Renal pelvis (tissue), 1 donor: ENCODE measurements at regions not wholly inside any gene's neighbourhood (a gene's known extent, or its start where the extent isn't known, plus 50 kb on each side); places are given as distances from the start of the nearest gene placed in this dataset.
"Not testable (repeated sequence)": the region's sequence is repeated elsewhere in the genome, so short reads cannot be mapped to it uniquely, and the experiment has no call there.

ENCODE experiments used
- DNase-seq: peaks from one replicate; pipeline ENCODE4 v3.0.0-alpha.2; 2013

DNA sequence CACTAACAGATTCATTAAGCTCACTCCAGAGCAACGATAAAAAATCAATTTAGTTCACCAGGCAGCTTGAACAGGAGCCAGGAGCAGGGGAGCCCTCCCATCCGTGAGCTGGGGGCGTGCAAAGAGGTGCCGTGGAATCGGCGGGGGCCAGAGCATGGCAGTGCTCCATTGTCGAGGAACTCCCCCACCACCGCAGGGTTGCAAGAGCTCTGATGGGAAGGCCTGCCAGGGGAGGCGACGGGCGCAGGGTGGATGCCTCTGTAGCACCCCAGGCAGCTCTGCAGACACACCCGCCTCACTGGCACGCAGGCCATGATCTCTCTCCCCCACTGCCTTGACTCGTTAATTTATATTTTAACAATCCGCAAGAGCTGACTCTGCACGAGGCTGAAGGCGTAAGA lies 433.2 kb downstream of the MIAT start:
- DNase-seq = no peak

DNA sequence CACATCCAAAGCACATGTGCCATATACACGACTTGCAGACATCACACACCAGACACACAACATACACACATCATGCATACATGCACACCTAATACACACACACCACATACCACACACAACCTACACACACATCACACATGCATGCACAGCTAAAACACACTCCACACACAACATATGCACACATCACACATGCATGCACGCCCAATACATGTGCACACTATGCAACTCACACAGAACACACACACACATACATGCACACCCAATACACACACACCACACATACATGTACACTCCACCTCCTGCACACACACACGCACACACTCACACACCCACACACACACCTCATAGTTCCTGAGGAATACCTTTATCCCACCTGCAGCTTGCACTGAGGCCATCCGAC lies 436.0 kb downstream of the MIAT start:
- no peak for DNase-seq

DNA sequence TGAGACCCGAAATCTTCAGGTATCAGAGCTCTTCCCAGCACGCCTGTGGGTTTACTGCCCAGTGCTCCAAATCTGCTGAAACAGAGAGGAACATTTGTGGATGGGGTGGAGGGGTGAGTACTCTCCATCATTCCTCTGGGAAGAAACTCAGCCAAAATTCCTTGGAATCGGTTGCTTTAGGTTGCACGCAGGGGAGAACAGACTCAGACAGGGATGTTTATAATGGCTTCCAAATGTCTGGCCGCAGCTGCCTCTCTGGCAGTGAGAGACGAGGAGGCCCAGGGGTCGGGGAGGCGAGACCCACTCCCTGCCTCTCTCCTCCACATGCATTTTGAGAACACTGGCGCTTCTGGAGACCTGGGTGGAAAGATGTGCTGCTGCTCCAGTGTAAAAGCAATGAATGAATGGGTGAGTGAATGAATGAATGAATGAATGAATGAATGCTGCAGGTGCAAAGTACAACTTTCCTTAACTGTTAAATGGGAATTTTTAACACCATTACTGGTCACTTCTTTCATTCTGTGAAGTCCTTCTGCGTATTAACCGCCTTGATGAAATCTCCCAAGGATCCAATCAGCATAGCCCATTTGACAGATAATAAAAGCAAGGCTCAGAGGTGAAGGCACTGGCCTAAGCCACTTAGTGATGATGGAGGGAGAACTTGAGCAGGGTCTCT lies 437.4 kb downstream of the MIAT start:
- no peak for DNase-seq

DNA sequence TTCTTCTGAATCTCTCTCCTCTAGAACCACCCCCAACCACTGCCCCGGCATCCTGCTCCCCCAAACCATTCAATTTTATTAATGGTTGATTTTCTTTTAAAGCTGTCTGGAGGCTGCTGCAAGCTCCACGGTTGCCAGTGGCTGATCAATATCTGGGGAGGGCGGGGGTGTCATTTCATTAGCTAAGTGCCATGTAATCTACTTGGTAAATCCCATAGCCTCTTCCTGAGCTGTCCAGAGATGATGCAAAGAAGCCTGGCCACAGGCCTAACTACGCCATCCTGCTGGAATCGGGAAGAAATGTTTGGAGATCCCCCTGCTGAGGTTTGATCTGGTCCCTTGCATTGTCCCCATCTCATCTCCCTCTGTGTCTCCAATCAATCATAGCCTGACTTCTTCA lies 440.1 kb downstream of the MIAT start:
- DNase-seq = no peak

DNA sequence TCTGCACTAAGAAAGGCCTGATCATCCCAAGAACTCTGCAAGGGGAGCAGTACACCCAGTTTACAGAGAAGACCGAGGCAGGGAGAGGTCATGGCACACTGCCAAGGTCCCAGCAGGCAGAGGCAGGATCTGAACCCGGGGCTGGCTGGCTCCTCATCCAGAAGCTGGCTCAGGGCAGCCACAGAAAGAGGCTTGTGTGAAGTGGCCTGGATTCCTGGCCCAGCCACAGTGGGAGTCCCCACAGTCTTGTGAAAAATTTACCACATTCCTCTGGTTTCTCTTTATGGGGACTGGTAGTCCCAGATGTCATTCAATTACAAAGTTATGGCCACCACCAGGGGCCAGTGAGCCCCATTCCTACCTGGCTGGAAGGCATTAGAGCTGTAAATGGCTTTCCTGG lies 440.5 kb downstream of the MIAT start:
- DNase-seq = no peak

DNA sequence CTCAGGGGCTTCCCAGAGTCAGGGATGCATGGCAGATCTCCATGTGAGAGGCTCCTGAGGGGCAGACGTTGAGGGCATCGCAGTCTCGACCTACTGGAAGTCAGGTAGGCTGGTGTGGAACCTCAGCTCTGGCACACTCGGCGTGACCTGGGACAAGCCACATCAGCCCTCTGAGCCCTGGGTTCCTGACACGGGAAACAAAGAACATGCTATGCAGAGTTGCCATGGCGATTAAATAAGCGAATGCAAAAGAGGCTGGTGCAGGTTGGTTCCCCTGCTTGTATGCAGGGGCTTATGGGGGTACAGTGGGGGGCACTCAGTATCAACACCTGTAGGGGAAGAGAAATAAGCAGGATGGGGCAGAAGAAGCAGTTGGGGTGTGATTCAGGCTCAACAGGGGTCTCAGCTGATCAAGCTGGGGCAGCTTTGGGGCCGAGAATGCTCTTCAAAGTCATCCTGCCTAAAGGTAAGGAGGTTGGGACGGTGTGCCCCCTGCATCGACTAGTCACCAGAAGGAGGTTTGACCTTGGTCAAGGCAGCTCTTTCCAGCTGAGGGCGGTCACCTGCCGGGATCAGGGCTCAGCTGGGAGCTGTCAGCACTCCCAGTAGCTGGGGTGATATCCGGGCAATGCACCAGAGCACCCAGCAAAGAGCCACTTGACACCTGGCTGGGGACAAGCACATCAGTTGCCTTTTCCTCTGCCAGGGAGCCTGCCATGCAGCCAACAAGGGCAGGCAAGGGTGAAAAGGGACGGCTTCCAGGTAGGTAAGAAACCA lies 442.7 kb downstream of the MIAT start:
- DNase-seq = no peak

DNA sequence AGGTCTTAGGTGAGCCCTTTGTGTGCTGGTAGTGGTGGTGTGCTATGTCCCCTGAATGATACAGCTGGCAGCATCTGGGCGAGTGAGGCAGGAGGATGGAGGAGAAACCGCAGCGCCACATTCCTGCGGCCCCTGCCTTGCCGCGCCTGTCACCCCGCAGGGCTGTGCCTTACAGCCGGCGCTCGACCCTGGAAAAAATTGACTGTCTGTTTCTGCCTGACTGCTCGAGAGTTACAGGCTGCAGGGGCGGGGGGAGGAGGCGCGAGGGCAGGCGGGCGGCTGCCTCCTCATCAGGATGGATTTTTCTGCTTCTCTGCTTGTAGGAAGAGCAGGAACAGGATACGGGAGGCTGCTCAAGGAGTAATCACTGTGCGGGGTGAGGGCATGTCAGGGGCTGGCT lies 443.4 kb downstream of the MIAT start:
- DNase-seq = peak; percentile 86

DNA sequence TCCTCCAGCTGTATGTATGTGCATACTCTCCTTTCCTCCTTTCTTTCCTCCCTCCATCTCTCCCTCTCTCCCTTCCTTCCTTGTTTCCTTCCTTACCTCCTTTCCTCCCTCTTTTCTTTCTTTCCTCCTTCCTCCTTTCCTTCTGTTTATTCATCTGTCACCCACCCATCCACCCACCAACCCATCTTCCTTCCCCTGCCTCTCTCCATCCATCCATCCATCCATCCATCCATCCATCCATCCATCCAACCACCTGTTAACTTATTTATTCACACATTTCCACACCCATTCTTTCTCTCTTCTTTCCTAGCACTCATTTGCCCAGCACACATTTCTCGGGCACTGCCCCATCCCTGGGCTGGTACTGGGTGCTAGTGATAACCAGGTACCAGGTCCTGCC lies 443.9 kb downstream of the MIAT start:
- no peak for DNase-seq

DNA sequence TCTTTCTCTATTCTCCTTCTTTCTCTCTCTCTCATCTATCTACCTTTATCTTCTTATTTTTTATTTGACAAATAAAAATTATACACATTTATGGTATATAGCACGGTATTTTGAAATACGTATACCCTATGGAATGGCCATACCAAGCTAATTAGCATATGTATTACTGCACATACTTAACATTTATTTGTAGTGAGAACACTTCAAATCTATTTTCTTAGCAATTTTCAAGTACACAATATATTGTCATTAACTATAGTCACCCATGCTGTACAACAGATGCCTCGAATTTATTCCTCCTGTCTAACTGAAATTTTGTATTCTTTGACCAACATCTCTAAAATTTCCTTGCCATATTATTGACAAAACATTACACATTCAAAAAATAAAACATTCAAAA lies 447.1 kb downstream of the MIAT start:
- DNase-seq = no peak

DNA sequence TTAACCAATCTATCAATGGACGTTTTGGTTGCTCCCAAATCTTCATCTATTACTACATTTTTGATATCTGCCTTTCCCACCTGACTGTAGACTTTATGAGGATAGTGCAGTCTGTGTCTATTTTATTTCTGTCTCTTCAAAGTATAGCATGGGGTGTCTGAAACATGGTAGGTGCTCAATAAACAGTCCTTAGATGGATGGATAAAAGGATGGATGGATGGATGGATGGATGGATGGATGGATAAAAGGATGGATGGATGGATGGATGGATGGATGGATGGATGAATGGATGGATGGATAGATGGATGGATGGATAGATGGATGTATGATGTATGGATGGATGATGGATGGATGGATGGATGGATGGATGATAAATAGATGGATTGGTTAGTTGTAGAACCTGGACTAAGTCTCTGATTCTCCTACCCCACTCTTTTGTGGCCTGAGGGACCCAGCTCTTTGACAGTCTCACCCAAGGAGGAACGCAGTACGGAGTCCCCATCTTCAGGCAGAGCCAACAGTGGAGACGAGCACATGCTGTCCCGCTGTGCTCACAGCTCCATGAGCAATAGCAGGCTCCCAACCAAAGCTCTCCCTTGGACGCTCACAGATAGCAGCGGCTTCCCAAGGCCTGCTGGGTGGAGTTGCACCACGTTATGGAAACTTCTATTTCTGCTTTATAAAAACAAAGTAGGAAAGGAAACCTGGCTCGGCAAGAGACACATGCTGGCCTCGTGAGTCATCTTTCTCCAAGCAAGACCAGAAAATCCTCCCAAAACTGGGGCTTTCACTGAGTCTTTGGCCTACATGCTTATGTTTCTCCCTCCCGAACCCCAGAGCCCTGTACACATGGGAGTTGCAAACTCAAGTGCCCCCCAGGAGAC lies 448.0 kb downstream of the MIAT start:
- DNase-seq = no peak

DNA sequence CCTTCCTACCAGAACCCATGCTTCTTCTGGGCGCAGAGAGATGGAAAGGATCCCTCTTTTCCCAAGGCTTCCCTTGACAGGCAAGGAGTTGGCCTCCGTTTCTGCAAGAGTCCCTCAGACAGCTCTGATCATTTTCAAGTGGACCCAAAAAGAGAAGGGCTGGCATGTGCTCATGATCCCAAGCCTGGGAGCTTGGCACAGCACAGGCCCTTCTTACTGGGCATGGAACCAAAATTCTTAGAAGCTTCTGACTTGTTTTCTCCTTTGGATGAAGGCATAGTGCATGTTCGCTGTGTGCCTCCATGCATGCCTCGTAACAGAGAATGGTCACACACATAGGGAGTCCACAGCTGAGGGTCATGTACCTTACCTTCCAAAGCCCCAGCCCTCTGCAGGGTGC lies 449.6 kb downstream of the MIAT start:
- no peak for DNase-seq

DNA sequence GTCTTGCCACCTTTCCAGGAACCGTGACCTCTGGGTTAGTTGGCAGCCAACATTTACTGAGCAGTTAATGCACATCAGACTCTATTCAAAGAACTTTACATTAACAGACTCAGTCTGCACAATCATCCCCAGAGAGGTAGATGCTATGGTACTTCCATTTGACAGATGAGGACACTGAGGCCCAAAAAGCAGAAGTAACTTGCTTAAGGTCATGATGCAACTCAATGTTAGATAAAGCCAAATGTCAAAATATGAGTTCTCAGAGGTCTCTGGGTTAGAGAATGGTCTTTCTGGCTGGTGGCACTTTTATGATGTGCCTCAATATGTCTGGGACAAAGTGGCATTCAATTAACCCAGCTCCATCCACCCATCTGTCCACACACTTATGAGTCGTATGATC lies 450.0 kb downstream of the MIAT start:
- no peak for DNase-seq

DNA sequence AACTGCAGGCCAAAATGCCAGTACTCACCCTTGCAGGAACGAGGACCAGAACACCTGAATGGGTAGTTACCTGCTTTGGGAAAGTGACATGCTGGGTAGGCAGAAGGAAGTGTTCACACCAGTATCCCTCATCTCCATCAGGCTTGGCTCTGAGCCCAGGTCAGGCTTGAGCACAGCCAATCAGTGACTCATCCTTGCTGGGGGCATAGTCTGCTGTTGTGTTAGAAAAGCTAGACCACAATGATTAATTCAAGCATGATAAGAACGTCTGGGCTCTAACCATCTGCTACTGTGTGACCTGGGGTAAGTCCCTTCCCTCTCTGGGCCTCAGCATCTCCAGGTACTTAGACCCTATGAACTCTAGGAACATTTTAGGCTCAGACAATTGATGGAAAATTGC lies 450.4 kb downstream of the MIAT start:
- DNase-seq = no peak

DNA sequence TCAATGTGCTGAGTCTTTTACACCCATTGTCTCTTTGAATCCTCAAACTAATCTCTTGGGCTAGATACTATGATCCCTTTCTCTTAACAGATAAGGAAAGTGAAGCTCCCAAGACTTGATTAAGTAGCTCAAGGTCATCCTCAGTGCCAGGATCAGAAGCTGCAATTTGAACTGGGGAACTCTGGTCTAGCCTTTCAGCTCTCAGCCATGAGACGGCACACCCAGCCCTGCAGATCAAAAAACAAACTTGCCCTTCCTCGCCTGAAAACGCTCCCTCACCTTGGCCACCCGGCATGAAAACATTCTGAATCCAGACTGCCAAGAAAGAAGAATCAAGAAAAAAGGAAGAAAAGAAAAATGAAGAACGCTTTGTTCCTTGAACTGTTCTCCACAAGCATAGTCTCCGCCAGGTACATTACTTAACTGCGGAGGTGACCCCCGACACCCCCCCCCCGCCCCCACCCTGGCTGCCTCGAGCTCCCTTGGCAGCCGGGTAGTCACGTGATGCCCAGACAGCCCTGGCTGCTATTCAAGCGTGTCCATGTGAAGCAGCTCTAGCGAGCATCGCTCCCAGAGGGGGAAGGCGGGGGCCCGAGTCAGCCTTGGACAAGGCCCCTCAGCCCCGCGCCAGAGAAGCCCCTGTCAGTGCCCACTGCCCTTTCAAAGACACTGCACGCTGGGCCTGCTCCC lies 451.2 kb downstream of the MIAT start:
- peak; percentile 59 for DNase-seq

DNA sequence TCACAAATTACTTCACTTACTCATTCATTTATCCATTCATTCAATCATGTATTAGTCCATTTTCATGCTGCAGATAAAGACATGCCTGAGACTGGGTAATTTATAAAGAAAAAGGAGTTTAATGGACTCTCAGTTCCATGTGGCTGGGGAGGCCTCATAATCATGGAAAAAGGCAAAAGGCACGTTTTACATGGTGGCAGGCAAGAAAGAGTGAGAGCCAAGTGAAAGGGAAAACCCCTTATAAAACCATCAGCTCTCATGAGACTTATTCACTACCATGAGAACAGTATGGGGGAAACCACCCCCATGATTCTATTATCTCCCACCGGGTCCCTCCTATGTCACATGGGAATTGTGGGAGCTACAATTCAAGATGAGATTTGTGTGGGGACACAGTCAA lies 452.0 kb downstream of the MIAT start:
- DNase-seq = not testable (repeated sequence)

DNA sequence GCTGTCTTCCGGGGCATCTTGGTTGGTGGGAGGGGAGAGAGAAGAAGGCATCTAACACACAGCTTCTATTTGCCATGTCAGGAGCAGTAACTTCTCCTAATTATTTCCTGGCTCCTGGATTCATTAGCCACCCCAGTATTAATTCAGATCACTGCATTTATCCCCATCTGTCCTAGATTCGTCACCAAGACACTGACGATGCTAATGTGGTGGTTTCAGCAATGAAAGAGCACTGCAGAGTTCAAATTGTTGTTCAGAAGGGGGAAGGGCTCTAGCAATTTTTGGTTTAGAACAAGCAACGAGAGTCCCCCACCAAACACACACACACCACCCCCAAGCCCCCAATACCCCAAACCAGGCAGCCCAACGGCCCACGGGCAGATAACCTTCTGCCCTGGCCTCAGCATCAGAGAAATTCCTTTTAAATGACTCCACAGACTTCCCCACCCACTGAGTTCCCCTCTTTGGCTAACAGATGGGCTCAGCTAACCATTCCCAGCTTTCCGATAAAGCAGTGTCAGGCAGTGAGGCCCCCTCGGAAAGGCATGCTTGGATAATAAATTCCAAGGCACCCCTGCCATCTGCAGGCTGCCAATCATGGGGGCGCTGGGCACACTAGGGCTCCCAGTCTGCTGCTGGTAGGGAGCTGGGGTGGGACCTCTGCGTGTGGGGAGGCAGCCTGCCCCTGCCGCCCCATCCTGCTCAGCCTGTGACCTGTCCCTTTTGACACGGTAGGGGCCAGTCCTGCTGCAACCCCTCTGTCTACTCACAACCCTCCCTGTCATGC lies 453.5 kb downstream of the MIAT start:
- DNase-seq = no peak

DNA sequence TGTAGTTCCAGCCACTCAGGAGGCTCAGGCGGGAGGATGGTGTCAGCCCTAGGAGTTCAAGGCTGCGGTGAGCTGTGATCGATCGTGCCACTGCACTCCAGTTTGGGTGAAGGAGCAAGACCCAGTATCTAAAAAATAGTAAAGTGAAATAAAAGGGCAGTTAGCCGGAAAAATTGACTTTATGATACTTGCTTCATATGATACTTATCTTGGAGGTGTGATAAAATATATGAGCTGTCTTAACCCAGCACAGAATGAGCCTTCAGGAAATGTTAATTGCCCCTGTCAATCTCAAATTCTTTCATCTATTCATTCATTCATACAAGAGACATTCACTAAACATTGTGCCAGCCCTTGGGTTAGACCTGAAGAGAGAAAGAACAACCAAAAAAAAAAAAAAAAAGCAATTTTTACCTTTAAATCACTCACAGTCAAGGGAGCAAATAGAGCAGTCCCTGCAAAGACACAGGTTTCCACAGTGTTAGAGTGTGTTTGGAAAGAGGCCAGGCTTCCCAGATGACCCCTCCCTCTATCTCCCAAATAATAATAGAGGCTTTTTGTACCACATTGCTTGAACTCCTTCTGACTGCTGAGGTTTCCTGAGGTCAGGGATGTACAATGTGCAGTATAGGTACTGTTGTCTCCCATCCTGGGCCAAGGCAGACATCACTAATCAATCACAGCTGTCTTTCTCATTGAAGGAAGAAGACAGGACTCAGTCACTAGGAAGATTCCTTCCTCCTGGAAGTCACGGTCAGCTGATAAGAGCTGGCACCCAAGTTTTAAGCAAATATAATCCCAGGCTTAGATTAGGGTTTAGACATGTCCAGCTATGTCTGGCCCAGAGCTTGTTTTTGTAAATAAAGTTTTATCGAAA lies 454.6 kb downstream of the MIAT start:
- DNase-seq = no peak

DNA sequence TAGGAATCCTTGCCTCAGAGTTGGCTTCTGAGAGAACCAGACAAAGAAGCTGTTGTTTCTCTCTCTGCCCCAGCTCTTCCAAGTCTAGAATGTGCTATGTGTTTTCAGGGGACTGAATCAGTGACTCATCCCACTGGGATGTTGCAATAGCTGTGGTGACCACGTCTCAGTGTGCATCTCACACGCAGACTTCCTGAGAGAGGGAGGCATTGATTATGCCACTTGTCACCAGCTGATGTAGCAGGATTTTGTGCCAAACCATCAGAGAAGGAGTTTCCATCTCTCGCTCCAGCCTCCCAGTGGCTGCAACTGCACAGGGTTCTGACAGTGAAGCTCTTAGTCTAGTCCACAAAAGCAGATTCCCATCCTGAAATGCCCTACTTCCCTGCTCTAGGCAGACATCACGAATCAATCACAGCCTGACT lies 455.8 kb downstream of the MIAT start:
- DNase-seq = no peak

DNA sequence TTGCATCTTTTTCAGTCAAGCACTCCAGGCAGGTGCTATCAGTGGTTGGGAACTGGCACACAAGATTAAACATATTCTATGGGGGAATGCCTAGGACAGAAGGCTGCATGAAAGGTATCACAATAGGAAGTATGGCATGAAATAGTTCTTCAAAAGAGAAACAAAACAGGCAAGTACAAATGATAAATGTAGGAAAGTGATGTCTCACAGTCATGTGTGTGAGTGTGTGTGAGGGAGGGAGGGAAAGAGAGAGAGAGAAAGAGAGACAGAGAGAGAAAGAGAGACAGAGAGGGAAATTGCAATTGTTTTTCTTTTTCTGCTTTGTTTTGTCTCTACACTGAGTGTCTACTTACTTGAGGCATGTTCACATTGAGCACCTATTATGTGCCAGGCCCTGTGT lies 456.3 kb downstream of the MIAT start:
- DNase-seq = no peak

DNA sequence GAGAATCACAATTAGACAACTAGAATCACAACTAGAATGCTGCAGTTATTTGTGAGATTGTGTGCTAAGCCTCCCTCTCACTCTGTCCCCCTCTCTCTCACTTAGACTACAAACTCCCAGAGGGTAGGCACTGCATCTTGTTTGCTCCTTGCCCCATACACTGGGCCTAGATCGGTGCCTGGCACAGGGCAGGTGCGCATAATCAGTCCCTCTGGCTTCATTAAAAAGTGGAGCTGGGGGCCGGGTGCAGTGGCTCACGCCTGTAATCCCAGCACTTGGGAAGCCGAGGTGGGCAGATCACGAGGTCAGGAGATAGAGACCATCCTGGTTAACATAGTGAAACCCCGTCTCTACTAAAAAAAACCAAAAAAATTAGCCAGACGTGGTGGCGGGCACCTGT lies 456.8 kb downstream of the MIAT start:
- DNase-seq = no peak
